ENCODE measurements at regions not wholly inside any gene's neighbourhood (a gene's known extent, or its start where the extent isn't known, plus 50 kb on each side); places are given as distances from the start of the nearest gene placed in this dataset.

DNA sequence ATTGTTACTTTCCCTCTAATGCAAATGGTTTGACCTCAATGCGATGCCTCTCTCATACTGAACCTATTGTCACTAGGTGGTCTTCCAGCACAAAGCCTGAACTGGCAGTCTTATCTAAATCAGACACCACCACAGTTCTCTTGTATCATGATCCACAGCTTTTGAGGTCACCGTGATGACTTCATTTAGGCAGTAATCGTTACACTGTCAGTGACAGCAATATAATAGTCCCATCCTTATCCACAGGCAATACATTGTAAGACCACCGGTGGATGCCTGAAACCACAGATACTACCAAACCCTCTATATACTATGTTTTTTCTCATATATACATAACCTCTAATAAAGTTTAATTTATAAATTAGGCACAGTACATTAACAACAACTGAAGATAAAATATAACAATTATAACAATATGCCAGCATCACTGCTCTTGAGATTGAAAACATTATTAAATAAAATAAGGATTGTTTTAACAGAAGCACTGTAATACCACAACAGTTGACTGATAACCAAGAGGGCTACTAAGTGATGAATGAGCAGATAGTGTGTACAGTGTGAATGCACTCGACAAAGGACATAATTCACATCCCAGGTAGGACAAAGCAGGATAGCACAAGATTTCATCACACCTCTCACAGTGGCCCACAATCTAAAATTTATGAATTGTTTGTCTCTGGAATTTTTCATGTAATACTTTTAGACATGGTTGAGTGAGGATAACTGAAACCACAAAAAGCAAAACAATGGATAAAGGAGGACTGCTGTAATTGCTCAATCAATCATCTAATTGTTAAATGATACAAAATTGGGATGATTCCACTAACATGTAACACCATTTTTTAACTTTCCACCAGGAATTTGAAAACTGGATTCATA, 419.4 kb downstream of the CENPC start:
- TF ChIP-seq, protein P1, sequence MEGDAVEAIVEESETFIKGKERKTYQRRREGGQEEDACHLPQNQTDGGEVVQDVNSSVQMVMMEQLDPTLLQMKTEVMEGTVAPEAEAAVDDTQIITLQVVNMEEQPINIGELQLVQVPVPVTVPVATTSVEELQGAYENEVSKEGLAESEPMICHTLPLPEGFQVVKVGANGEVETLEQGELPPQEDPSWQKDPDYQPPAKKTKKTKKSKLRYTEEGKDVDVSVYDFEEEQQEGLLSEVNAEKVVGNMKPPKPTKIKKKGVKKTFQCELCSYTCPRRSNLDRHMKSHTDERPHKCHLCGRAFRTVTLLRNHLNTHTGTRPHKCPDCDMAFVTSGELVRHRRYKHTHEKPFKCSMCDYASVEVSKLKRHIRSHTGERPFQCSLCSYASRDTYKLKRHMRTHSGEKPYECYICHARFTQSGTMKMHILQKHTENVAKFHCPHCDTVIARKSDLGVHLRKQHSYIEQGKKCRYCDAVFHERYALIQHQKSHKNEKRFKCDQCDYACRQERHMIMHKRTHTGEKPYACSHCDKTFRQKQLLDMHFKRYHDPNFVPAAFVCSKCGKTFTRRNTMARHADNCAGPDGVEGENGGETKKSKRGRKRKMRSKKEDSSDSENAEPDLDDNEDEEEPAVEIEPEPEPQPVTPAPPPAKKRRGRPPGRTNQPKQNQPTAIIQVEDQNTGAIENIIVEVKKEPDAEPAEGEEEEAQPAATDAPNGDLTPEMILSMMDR (conservative IDR thresholded peaks at IDR 0.05; ENCODE audit: low read length): no peak
- no peak for TF ChIP-seq EZH2phosphoT487 (IDR thresholded peaks at IDR 0.05; ENCODE audit: borderline replicate concordance, low read depth, low read length)

All from OCI-LY7 (cell line).